ENCODE measurements at regions not wholly inside any gene's neighbourhood (a gene's known extent, or its start where the extent isn't known, plus 50 kb on each side); places are given as distances from the start of the nearest gene placed in this dataset.
"Not testable (repeated sequence)": the region's sequence is repeated elsewhere in the genome, so short reads cannot be mapped to it uniquely, and the experiment has no call there.

DNA sequence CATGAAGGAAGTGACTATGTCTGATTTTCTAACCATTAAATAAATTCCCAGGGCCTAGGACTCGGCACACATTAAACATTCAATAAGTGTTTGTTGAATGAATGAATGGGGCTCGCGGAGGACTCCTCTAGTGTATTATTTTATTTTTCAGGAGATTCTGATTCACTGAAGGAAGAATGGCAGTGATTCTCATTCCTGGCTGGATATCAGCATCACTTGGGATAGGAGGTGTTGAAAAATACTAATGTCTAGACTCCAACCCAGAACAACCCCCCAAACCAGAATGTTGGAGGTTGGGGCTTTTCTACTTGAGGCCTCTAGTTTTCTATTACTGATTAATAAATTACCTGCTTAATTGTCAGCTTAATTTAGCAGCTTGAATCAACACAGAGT lies 195.4 kb downstream of the BTBD3 start:
- Histone ChIP-seq H3K27ac (ENCODE audit: low read length in 2 of 2) (no peak overlapping the region), H3K36me3 (replicated peaks in 1 of 2; ENCODE audit: control extremely low read depth in 1 of 2, control insufficient read depth in 1 of 2, extremely low read depth in 1 of 2, insufficient read depth in 2 of 2, low read length in 1 of 2) (no peaks in the 10 kb centered on the region), H3K27me3 (replicated peaks in 1 of 4; ENCODE audit: control extremely low read depth in 1 of 4, control insufficient read depth in 3 of 4, insufficient read depth in 4 of 4, low read length in 3 of 4) (no peaks in the 10 kb centered on the region), H3K4me2 (replicated peaks; ENCODE audit: low read depth, low read length, poor library complexity, severe bottlenecking) (no peak overlapping the region), H3K9me3 (ENCODE audit: control extremely low read depth in 1 of 3, control insufficient read depth in 2 of 3, insufficient read depth in 1 of 3, low read length in 2 of 3) (no peaks in the 10 kb centered on the region), H3K9ac (ENCODE audit: low read length) (no peak overlapping the region), H3K79me2 (ENCODE audit: control insufficient read depth, insufficient read depth, low read length) (no peaks in the 10 kb centered on the region), H3K4me3 (ENCODE audit: control extremely low read depth in 1 of 5, extremely low read depth in 1 of 5, insufficient read depth in 1 of 5, low read depth in 2 of 5, low read length in 4 of 5) (no peak overlapping the region), H3K4me1 (ENCODE audit: control insufficient read depth in 2 of 2, insufficient read depth in 2 of 2, low read length in 2 of 2) (peaks cover 0 to 4% of the 10 kb centered on the region in 2 donors), H2AFZ (ENCODE audit: insufficient read depth, low read depth, low read length, poor library complexity, severe bottlenecking) (no peak overlapping the region), H4K20me1 (ENCODE audit: control insufficient read depth, insufficient read depth, low read length, poor library complexity, severe bottlenecking) (no peaks in the 10 kb centered on the region)
- no peak for DNase-seq
- TF ChIP-seq EZH2 (IDR thresholded peaks at IDR 0.05; ENCODE audit: borderline replicate concordance, insufficient read depth, low read depth, low read length, poor library complexity, severe bottlenecking) = no peak
- TF ChIP-seq, protein P1, sequence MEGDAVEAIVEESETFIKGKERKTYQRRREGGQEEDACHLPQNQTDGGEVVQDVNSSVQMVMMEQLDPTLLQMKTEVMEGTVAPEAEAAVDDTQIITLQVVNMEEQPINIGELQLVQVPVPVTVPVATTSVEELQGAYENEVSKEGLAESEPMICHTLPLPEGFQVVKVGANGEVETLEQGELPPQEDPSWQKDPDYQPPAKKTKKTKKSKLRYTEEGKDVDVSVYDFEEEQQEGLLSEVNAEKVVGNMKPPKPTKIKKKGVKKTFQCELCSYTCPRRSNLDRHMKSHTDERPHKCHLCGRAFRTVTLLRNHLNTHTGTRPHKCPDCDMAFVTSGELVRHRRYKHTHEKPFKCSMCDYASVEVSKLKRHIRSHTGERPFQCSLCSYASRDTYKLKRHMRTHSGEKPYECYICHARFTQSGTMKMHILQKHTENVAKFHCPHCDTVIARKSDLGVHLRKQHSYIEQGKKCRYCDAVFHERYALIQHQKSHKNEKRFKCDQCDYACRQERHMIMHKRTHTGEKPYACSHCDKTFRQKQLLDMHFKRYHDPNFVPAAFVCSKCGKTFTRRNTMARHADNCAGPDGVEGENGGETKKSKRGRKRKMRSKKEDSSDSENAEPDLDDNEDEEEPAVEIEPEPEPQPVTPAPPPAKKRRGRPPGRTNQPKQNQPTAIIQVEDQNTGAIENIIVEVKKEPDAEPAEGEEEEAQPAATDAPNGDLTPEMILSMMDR (IDR thresholded peaks at IDR 0.05) = no peak
- POLR2A ChIA-PET = no interaction called here
- intact Hi-C loops (cut with micrococcal nuclease) = no loop called here
- Mint-ChIP-seq H3K4me1 (peaks cover 3% of the 10 kb centered on the region), H3K9me3 (ENCODE audit: insufficient read depth) (no peaks in the 10 kb centered on the region), H3K27me3 (no peaks in the 10 kb centered on the region), H3K27ac (no peak overlapping the region), H3K4me3 (no peak overlapping the region)
- CTCF ChIA-PET = no interaction called here
- no CpG with 5 or more reads among the region's 3 CpGs for WGBS (ENCODE audit: insufficient coverage)
- ATAC-seq (ENCODE audit: low read depth) = no peak

DNA sequence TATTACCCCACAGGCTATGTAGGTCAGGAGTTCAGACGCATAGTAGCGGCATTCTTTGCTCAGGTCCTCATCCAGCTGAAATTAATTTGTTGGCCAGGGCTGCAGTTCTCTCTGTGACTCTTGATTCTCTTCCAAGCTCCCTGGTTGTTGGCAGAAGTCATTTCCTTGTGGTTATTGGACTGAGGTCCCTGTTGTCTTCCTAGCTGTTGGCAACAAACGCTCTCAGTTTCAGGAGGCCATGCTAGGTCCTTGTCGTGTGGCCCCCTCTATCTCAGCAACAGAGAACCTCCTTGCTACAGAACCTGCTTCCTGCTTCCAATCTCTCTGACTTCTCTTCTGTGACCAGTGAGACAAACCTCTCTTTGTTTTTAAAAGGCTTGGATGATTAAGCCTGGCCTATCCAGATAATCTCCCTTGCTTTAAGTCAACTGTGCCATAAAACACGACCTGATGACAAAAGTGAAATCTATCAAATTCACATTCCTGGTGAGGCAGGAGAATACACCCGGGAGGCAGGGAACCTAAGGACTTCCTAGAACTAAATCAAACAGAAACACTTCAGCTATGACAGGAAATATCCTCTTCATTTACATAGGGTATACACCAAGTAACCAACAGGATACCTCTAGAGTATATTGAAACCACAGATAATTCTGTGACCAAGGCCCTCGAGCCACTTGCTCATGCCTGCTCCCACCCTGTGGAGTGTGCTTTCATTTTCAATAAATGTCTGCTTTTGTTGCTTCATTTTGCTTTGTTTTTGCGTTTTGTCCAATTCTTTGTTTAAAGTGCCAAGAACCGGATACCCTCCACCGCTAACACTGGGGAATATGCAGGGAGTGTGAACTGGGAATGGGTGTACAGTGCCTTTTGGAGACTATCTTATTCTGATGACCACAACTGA lies 196.0 kb downstream of the BTBD3 start:
- no peaks in the 10 kb centered on the region for H3K27me3 Mint-ChIP-seq
- POLR2A ChIA-PET = no interaction called here

DNA sequence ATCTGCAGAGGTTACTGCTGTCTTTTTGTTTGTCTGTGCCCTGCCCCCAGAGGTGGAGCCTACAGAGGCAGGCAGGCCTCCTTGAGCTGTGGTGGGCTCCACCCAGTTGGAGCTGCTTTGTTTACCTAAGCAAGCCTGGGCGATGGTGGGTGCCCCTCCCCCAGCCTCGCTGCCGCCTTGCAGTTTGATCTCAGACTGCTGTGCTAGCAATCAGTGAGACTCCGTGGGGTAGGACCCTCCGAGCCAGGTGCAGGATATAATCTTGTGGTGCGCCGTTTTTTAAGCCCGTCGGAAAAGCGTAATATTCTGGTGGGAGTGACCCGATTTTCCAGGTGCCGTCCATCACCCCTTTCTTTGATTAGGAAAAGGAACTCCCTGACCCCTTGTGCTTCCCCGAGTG lies 211.4 kb downstream of the BTBD3 start:
- H4K20me1 ChIP-seq (ENCODE audit: control insufficient read depth, insufficient read depth, low read length, poor library complexity, severe bottlenecking); H3K27ac ChIP-seq (ENCODE audit: low read length in 2 of 2); H3K4me3 Mint-ChIP-seq; H3K27me3 Mint-ChIP-seq; H3K36me3 ChIP-seq (replicated peaks in 1 of 2; ENCODE audit: control extremely low read depth in 1 of 2, control insufficient read depth in 1 of 2, extremely low read depth in 1 of 2, insufficient read depth in 2 of 2, low read length in 1 of 2); H3K27ac Mint-ChIP-seq; H3K9me3 ChIP-seq (ENCODE audit: control extremely low read depth in 1 of 3, control insufficient read depth in 2 of 3, insufficient read depth in 1 of 3, low read length in 2 of 3); ATAC-seq (ENCODE audit: low read depth); CTCF ChIA-PET; H3K9me3 Mint-ChIP-seq (ENCODE audit: insufficient read depth); H3K4me1 Mint-ChIP-seq; POLR2A ChIA-PET; intact Hi-C loops (cut with micrococcal nuclease); H3K9ac ChIP-seq (ENCODE audit: low read length); H3K27me3 ChIP-seq (replicated peaks in 1 of 4; ENCODE audit: control extremely low read depth in 1 of 4, control insufficient read depth in 3 of 4, insufficient read depth in 4 of 4, low read length in 3 of 4); DNase-seq; H2AFZ ChIP-seq (ENCODE audit: insufficient read depth, low read depth, low read length, poor library complexity, severe bottlenecking); H3K4me2 ChIP-seq (replicated peaks; ENCODE audit: low read depth, low read length, poor library complexity, severe bottlenecking); H3K79me2 ChIP-seq (ENCODE audit: control insufficient read depth, insufficient read depth, low read length); H3K4me1 ChIP-seq (ENCODE audit: control insufficient read depth in 2 of 2, insufficient read depth in 2 of 2, low read length in 2 of 2); H3K4me3 ChIP-seq (ENCODE audit: control extremely low read depth in 1 of 5, extremely low read depth in 1 of 5, insufficient read depth in 1 of 5, low read depth in 2 of 5, low read length in 4 of 5): not testable (repeated sequence)
- 94% methylated on average over 9 of the region's 13 CpGs for WGBS (ENCODE audit: insufficient coverage)

More for the DNA sequence above, 196.0 kb downstream of the BTBD3 start:
- Histone ChIP-seq H2AFZ (ENCODE audit: insufficient read depth, low read depth, low read length, poor library complexity, severe bottlenecking) (no peak overlapping the region), H3K4me2 (replicated peaks; ENCODE audit: low read depth, low read length, poor library complexity, severe bottlenecking) (no peak overlapping the region), H3K4me3 (ENCODE audit: control extremely low read depth in 1 of 5, extremely low read depth in 1 of 5, insufficient read depth in 1 of 5, low read depth in 2 of 5, low read length in 4 of 5) (no peak overlapping the region), H3K27me3 (replicated peaks in 1 of 4; ENCODE audit: control extremely low read depth in 1 of 4, control insufficient read depth in 3 of 4, insufficient read depth in 4 of 4, low read length in 3 of 4) (no peaks in the 10 kb centered on the region), H3K36me3 (replicated peaks in 1 of 2; ENCODE audit: control extremely low read depth in 1 of 2, control insufficient read depth in 1 of 2, extremely low read depth in 1 of 2, insufficient read depth in 2 of 2, low read length in 1 of 2) (no peaks in the 10 kb centered on the region), H3K9ac (ENCODE audit: low read length) (no peak overlapping the region), H3K4me1 (ENCODE audit: control insufficient read depth in 2 of 2, insufficient read depth in 2 of 2, low read length in 2 of 2) (peaks cover 0 to 4% of the 10 kb centered on the region in 2 donors), H3K9me3 (ENCODE audit: control extremely low read depth in 1 of 3, control insufficient read depth in 2 of 3, insufficient read depth in 1 of 3, low read length in 2 of 3) (no peaks in the 10 kb centered on the region), H3K79me2 (ENCODE audit: control insufficient read depth, insufficient read depth, low read length) (no peaks in the 10 kb centered on the region), H3K27ac (ENCODE audit: low read length in 2 of 2) (no peak overlapping the region), H4K20me1 (ENCODE audit: control insufficient read depth, insufficient read depth, low read length, poor library complexity, severe bottlenecking) (no peaks in the 10 kb centered on the region)
- intact Hi-C loops (cut with micrococcal nuclease) = no loop called here
- no peak for ATAC-seq (ENCODE audit: low read depth)
- H3K4me1 Mint-ChIP-seq = peaks cover 3% of the 10 kb centered on the region
- no peak for DNase-seq
- H3K9me3 Mint-ChIP-seq (ENCODE audit: insufficient read depth) = no peaks in the 10 kb centered on the region
- CTCF ChIA-PET = no interaction called here
- no peak for TF ChIP-seq EZH2 (IDR thresholded peaks at IDR 0.05; ENCODE audit: borderline replicate concordance, insufficient read depth, low read depth, low read length, poor library complexity, severe bottlenecking)
- no peak overlapping the region for H3K4me3 Mint-ChIP-seq
- WGBS (ENCODE audit: insufficient coverage) = 67% methylated on average over 2 of the region's 10 CpGs
- H3K27ac Mint-ChIP-seq = no peak overlapping the region

All from B cell (primary cell).